Head of caudate nucleus (tissue), 42 donors: ENCODE measurements at regions not wholly inside any gene's neighbourhood (a gene's known extent, or its start where the extent isn't known, plus 50 kb on each side); places are given as distances from the start of the nearest gene placed in this dataset.
A peak's percentile ranks its signal among the peaks of the same experiment; 100 is the strongest.

Experiments
- DNase-seq, 42 donors: peaks; one replicate each; pipeline versions ENCODE4 v3.0.0 to v3.0.0-alpha.2; 2020 to 2021; ENCODE audit warnings: mixed read lengths in 7 of 42
- intact Hi-C: fragments of 100-400 bp; cut with DNase I; formaldehyde crosslinking; loops from one replicate; pipeline ENCODE4 v1.15.0; 2022

DNA sequence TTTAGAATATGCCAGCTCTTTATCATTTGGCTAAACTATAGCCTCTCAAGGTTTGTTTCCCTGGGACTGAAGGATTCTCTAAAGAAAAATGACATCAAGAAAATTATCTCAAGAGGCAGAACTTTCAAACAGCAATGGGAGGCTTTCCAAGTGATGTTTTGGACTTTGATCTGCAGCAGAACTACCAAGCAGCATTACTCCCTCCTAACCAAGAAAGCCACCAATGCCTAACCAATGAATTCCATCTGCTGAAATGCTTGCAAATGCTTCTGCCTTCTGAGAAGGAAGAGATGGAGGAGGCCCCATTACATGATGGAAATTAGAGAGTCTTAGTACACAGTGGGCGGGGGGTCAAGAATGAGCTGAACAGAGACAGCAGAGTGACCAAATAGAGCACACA lies 95.1 kb upstream of the SLC35G4 start:
- intact Hi-C loops, result no loop called here

GRCh38 chr18:11512096-11513025 lies 97.0 kb upstream of the SLC35G4 start:
- intact Hi-C loops, result no loop called here
- peak in 2 of 42 donors; percentile 3 to 18 for DNase-seq

More for the DNA sequence above, 95.1 kb upstream of the SLC35G4 start:
- DNase-seq, result no peak

DNA sequence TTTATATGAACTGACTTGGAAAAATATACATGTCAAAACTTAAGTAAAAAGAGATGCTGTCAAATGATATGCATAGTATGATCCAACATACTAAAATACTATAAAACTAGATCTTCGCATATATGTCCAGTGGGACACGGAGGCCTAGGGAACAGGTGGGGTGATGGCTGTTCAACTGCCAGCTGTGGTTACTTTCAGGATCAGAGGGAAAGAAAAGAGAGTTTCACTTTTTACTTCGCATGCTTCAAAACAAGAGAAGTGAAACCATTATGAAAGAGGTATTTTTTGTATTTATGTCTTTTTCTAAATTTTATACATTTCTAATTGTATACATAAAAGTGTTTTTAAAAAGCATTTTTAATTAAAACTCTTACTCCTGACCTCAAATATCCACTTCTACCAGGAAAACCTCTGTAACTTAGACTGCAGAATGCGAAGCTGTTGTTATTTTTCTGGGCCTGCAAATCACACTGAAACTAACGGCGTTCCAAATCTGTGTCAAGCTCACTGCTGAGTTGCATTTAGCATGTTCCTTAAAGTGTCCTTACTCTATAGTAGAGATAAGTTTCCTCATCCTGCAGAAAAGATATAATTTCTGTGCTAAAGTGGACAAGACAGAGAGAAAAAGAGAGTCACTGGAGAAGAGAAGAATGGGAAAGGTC lies 97.8 kb upstream of the SLC35G4 start:
- intact Hi-C loops, result no loop called here
- no peak for DNase-seq

- no peak for DNase-seq
- intact Hi-C loops, result no loop called here
Observed at GRCh38 chr18:11506856-11507255, 102.5 kb upstream of the SLC35G4 start.

DNA sequence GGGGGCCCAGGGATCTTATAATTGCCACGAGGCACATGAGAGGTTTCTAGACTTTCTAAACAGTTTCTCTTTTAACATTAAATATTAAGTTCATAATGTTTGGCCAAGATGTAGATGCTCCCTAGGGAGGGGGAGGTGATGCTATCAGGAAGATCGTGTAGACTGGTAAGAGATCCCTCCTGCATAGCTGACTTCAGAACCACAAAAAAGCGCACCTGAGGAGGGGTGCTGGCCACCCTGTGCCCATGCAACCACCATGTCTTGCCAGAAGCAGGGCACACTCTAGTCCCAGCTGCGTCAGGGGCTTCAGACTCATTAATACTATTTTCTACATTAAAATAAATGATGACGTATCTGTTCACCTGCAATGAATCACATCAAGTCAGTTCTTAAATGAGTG lies 103.4 kb upstream of the SLC35G4 start:
- intact Hi-C loops, result no loop called here
- no peak for DNase-seq

DNA sequence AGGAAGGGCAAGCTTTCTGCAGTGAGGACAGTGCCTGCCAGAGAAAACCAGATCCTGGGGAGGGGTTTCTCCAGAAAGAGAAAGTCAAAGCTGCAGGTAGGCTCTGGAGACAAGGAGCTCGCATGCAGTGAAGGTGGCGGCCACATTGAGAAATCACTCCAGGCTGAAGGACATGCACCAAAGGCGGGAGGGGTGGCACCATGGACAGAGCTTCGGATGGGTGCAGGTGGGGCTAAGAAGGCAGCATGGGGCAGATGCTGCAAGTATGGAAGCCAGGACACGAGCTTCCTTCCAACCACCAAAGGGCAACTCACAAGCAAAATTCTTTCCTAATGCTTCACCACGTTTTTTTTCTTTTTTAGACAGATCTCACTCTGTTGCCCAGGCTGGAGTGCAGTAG lies 104.4 kb upstream of the SLC35G4 start:
- intact Hi-C loops, result no loop called here
- DNase-seq, result no peak

GRCh38 chr18:11502368-11502767 lies 107.0 kb upstream of the SLC35G4 start:
- no peak for DNase-seq
- intact Hi-C loops, result no loop called here

GRCh38 chr18:11501352-11501751 lies 108.0 kb upstream of the SLC35G4 start:
- intact Hi-C loops, result no loop called here
- DNase-seq, result no peak

- DNase-seq, result no peak
- intact Hi-C loops, result no loop called here
Observed at GRCh38 chr18:11500153-11501122, 109.0 kb upstream of the SLC35G4 start.

- intact Hi-C loops, result no loop called here
- no peak for DNase-seq
Observed at GRCh38 chr18:11498821-11499220, 110.6 kb upstream of the SLC35G4 start.

GRCh38 chr18:11497585-11497984 lies 111.8 kb upstream of the SLC35G4 start:
- no peak for DNase-seq
- intact Hi-C loops, result no loop called here

DNA sequence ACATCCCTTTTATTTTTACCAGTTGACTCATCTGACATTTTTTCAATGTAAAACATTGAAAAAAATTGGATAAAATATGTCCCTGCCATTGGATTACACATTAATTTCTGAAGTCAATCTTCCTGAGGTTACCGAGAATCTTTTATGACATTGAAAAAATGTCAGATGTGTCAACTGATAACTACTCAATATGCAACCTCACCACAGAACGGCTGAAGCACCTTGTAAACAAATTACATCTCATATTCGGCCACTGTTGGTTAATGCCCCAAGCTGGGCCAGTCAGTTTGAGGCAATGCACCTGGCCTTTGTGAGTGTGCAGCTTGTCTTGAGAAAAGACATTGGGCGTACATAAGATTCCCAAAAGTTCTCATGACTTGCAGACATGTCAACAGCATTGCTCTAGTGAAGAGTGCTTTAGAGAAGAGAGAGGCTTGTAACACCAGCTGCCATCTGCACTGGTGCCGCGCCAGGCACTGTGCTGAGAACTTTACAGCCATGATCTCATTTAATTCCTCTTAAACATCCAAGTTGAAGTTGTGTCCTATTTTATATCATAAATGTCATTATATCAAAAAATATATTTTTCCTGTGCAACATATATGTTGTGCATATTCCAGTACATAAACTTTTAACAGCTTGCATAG lies 112.7 kb upstream of the SLC35G4 start:
- intact Hi-C loops, result no loop called here
- DNase-seq, result no peak

DNA sequence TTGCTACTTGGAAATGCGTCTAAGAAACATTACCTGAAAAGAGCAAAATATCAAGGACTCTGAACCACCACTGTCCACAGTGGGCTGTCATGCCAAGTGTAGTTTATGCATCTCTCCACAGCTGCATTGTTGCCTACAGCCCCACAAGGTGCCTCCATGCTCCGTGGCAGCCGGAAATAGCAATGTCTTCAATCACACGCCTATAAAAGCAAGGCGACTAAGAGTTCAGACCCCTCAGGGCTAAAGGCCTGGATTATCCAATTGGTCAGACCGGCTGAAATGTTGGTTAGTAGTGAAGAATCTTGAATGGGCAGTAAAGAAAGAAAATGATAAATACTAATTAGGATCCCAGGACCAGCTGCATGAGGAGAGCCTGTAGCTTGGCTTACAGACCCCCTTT lies 114.0 kb upstream of the SLC35G4 start:
- intact Hi-C loops, result no loop called here
- DNase-seq, result no peak

DNA sequence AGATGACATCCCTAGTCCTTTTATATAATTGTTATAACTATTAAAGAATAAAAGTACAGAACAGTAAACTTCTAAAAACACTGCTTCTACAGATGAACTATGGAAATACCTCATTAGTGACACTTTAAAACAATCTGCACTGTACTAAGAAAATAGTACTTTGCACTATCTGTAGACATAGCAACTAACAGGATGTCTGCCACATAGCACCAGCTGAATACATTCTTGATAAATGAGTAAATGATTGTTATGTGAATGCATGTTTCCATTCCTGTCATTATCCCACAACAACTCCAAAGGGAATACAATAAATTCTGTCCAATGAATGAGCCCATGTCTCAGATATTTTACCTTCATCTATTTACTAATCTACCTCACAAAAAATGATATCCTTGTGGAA lies 115.3 kb upstream of the SLC35G4 start:
- DNase-seq, result no peak
- intact Hi-C loops, result no loop called here

- intact Hi-C loops, result no loop called here
- no peak for DNase-seq
Observed at GRCh38 chr18:11489266-11489899, 120.0 kb upstream of the SLC35G4 start.

DNA sequence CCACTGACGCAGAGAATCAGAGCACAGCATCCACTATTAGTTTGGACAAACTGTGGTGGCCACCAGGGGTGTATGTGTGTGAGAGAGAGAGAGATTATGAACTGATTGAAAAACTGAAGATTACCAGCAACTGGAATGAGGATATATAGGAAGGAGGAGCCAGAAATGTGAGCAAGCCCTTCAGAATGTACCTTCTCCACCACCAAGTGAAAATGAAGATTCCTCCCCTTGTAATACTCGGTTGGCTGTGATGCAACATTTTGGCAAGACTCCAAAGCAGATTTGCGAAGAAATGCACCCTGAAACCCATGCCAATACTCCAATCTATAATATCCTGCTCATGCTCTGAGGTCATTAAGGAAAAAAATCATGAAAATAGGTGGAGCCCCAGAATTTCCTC lies 121.2 kb upstream of the SLC35G4 start:
- intact Hi-C loops, result no loop called here

GRCh38 chr18:11487390-11487789 lies 122.0 kb upstream of the SLC35G4 start:
- DNase-seq, result no peak

More for the DNA sequence above, 121.2 kb upstream of the SLC35G4 start:
- no peak for DNase-seq

DNA sequence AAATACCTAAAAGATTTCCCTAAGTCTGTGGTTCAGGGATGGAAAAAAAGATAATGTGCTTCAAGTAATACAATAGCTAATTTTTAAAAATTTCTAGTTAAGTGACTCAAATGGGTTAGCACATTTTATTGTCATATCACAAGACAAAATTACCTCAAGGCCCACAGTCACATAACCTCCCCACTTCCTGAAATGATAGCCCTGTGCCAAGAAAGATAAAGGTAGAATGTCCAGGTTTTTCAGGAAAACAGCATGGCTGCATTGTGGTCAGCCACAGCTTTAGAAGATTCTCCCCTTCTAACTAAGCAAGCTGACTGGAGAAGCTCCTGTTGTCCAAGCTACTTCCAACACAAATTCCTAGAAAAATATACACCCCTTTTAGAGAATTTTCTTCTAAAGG lies 127.1 kb upstream of the SLC35G4 start:
- intact Hi-C loops, result no loop called here
- DNase-seq, result no peak

More at GRCh38 chr18:11487390-11487789, 122.0 kb upstream of the SLC35G4 start:
- intact Hi-C loops, result no loop called here
